Stimulated activated CD4-positive, alpha-beta T cell treated with anti-CD3 and anti-CD28 coated beads, TNF-alpha, amount 100 ng/mL, for 48 hours (primary cell): ENCODE measurements at regions not wholly inside any gene's neighbourhood (a gene's known extent, or its start where the extent isn't known, plus 50 kb on each side); places are given as distances from the start of the nearest gene placed in this dataset.
"Not testable (repeated sequence)": the region's sequence is repeated elsewhere in the genome, so short reads cannot be mapped to it uniquely, and the experiment has no call there.

ENCODE experiments used
- DNase-seq, 3 donors: peaks; one replicate each; pipeline ENCODE4 v3.0.0-alpha.2; 2020; ENCODE audit warnings: low read depth in 3 of 3

DNA sequence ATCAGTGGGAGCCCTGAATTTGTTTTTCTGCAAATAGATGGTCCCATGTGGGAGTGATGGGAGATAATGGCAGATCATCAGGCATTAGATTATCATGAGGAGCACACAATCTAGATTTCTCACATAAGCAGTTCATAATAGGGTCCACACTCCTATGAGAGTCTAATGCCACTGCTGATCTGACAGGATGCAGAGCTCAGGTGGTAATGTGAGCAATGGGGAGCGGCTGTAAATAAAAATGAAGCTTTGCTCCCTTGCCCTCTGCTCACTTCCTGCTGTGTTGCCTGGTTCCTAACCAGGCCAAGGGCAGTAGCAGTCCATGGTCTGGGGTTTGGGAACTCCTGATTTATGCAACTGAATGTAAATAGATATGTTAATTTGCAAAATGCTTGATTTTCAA lies 538.6 kb downstream of the TRAM1L1 start:
- DNase-seq = no peak

DNA sequence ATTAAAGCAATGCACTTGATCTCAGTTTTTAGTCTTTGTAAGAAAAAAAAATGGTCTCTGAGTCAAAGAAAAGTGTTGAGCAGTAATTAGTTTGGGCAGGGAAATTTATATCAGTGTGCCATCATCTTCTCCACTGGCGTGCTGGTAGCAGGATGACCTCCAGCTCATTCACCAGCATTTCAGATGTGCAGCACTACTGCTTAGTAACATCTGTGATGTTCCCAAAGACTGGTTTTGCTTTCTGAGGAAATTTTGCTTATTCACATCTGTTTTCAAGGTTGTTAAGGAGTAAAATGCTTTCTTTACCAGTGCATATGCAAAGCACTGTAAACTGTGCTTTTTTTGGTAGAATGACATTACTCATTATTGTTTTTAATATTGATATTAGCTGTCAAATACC lies 540.4 kb downstream of the TRAM1L1 start:
- DNase-seq = no peak

DNA sequence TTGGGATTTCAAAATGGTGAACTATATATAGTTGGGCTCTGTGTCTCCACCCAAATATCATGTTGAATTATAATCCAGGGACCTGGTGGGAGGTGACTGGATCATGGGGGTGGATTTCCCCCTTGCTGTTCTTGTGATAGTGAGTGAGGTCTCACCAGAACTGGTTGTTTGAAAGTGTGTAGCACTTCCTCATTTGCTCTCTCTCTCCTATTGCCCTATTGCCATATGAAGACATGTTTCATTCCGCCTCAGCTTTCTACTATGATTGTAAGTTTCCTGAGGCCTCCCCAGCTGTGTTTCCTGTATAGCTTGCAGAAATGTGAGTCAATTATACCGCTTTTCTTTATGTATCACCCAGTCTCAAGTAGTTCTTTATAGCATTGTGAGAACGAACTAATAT lies 545.6 kb downstream of the TRAM1L1 start:
- DNase-seq = no peak

DNA sequence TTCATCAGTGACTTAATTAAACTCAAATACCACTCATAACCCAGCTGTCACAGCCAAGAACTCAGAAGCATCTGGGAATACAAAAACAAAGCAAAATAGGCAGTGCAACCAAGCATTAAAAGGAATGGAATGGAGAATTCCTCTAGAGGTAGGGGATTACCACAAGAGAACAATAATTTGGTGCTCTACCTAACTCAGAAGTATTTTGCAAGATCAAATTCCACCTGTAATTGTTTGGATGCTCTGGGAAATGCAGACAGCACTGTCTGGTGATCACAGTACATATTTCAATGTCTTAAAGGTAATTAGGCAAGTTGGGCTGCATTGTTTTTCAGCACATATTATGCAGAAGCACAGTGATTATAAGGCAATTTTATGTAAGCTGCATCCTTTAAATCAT lies 547.5 kb downstream of the TRAM1L1 start:
- DNase-seq = no peak

DNA sequence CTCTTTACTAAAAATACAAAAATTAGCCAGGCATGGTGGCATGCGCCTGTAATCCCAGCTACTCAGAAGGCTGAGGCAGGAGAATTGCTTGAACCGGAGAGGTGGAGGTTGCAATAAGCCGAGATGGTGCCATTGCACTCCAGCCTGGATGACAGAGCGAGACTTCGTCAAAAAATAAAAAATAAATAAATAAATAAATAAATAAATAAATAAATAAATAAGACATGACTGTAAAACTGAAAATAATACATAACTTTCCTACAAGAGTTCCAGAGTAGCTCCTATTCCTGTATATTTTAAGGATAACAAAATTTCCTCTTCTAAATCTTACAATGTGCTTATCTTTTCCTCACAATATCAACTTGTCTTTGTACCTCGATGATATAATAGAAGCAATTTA lies 549.4 kb downstream of the TRAM1L1 start:
- not testable (repeated sequence) for DNase-seq

DNA sequence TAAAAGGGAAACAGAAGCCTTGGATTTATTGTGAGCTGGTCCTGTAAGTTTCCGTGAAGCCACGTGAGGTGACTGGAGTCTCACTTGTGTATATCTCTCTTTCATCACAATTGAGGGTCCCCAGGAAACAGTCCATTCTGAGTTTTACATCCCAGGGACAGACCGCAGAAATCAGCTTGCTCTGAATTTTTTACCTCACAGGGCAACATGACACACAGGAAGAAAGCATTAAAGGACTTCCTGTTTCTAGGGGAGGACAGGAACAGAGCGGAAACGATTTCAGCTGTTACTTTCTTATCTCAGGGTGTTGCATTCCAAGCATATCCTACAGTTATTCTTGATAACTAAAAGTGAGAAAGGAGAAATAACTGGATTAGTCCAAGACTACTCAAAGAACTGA lies 553.5 kb downstream of the TRAM1L1 start:
- no peak for DNase-seq

DNA sequence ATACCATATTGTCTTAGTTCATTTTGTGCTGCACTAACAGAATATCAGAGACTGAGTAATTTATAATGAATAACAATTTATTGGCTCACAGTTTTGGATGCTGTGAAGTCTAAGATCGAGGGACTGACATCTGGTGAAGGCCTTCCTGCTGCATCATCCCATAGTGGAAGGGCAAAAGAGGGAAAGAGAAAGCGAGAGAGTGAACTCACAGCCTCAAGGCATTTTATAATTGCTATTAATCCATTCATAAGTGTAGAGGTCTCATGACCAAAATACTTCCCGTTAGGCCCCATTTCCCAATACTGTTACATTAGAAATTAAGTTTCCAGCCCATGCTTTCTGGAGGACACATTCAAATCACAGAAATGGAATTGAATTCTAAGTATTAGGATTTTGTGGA lies 554.4 kb downstream of the TRAM1L1 start:
- no peak for DNase-seq

DNA sequence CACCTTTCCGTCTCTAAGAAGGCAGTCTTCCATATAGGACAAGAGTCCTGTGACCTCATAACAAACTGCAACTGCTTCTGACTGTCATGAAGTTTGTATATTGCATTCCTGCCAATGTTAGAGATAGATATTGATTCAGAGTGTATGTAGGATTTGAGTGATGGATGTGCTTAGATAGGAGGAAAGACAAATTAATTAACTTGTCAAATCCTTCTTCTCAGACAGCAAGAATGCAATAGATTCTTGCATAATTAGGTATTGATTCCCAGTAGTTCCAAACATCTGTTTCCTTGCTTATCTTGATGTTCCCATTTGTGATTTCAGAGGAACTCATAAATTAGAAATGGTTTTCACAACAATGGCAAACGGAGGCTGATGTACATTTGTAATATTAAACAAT lies 555.3 kb downstream of the TRAM1L1 start:
- DNase-seq = no peak

DNA sequence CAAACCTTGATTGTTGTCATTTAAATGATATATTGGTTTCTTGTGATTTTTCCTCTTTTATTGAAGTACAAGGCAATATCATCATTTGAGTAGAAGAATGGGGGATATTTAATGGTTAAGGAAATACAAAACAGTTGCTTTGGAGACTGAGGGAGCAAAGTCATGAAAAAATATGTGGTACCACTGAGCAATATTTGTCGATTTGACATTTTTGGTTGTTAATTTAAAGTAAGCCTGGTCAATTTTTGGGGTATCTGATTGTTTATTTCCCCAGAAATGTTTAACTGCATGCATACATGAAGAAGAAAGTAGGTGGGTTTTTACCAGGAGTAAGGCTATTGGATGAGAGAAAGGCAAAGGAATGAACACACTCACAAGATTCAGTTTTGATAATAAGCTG lies 556.2 kb downstream of the TRAM1L1 start:
- no peak for DNase-seq

DNA sequence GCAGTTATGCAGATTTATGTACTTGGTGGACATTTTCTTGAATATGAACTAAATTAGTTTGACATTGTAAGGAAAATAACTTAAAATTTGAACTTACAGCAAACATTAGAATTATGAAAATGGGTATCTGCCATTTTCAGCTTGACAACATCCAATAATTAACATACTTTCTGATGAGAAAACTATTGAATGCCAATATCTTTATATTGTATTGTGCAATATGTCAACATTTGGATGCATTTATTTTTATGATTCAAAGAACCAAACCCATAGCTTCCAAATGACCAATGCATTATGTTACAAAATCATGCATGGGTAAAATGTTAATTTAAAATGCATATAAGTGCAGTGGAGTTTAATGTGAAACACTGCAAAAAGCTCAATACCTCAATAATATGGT lies 562.5 kb downstream of the TRAM1L1 start:
- no peak for DNase-seq

DNA sequence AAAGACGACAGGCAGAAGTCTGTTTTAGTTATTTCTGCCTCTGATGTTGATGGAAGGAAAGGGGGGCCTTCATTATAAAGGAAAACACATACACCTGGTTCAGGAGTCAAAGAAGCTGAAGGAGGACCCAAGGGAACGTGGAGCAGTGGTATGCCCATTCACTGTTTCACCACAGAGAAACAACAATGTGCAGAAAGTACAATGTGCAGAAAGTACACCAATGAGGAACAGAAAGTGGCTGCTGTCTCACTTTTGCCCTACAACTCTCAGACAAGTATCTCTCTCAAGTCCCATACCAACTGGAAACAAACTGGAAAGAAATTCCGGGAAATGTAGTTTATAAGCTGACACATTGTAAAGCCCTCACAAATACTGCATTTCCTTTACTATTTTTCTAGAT lies 564.5 kb downstream of the TRAM1L1 start:
- no peak for DNase-seq

DNA sequence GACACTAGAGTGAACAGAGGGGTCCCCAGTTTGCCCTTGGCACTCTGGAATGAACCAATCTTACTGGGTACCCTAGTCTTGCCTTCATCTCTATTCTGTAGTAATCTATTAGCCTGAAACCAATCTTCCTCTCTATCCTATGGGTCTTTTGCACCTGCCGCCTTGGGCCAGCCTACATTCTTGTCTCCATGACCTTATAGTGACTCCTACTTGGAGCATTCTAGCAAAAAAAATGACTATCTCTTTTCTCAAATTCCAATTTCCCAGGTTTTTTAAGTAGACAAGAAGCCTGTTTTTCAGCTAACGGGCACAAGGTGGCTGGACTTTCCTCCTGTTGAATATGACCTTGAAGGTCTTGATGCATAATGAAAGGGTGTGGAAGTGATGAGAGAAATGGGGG lies 568.7 kb downstream of the TRAM1L1 start:
- no peak for DNase-seq

DNA sequence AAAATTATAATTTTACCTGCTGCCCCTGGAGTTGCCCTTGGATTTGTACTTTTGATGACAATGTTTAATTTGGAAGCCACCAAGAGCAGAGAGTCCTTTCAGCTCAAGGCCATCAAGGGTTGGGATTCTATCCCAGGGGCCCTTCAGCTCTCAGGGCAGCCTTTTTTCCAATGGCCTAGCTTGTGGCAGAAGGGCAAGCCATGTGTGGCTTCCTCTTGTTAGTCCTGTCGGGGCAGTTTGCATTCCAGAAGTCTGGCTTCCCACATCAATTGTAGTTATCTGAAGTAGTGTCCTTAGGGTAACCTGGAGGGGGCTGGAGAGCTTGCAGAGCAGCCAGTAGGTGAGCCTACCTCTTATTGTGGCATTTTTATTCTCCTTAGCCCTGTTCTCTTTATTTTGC lies 569.4 kb downstream of the TRAM1L1 start:
- no peak for DNase-seq

DNA sequence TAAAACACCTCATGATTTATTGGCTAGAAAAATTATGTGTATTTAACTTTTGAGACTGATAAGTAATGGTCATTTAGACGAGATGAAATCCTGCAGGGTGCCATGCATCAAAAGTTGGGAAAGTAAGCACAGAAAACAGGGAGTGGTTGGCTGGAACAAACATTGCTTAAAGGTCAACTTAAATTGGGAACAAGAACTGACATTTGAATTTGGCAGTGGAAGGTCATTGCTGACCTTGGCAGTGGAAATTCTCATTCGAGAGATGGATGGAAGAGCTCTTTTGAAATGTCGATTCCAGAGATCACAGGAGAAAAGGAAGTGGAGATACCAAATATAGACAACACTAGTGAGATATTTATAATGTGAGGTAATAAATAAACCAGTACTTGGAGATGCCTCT lies 572.8 kb downstream of the TRAM1L1 start:
- DNase-seq = no peak

DNA sequence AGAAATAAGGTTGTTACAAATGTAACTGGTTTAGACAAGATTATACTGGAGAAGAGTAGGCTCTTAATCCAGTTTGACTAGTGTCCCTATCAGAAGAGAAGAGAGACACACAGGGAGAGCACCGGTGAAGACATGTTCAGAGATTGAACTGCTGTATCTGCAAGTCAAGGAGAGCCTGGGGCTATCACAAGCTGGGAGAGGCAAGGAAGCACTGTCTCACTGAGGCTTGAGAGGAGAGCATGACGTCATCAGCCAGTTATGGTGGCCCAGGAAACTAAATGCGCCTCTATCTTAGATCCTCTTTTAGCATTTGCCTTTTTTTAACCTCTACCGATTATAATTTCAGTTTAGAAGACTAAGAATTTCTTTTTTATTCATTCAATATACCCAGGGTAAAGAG lies 583.4 kb downstream of the TRAM1L1 start:
- no peak for DNase-seq

DNA sequence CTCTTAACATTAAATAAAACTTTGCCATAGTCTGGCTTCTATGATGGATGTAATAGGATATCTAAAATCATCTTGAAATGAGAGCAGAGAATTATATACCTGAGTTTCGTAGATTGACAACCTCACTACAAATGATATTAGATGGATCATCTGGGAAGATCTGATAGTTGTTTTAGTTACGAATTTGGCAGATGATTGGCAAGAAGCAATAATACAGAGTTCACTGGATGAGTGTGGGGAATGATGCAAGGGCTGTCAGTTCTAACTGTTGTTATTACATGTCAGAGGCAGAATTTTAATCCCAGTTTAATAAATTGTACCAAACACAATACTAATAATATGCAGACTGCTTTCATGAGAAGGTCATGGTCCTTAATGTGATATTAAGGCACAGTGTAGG lies 585.2 kb downstream of the TRAM1L1 start:
- no peak for DNase-seq

DNA sequence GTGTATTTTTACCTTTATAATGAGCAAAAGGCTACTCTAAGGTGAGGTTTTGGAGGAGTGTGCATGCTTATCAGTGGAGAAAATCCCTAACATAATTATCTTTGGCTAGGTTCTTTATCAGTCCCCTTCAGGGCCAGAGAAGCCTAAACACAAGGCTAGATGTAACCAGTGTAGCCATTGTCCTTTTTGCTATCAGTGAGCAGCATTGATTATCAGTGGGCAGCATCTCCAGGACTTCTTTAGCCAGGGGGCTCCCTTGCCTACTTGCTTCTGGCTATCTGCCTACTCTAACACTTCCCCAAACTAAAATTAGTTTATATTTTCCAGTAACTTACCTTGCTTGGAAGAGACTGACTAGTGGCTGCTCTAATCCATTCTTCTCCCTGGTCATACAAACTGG lies 595.6 kb downstream of the TRAM1L1 start:
- DNase-seq = no peak

DNA sequence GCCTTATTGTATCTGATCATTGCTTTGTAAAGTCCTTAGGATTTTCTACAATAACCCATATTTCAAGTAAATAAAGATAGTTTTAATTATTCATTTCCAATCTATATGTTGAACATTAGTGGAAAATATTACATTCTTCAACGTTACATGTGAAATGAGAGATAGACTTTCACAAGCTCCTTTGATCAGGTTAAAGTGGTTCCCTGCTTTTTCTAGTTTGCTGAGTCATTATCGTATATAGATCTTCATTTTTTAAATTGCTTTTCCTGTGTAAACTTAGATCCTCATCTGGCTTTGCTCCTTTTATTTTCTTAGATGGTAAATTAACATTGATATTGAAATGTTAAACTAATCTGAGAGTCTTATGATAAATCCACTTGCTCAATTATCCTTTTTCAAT lies 599.0 kb downstream of the TRAM1L1 start:
- no peak for DNase-seq

DNA sequence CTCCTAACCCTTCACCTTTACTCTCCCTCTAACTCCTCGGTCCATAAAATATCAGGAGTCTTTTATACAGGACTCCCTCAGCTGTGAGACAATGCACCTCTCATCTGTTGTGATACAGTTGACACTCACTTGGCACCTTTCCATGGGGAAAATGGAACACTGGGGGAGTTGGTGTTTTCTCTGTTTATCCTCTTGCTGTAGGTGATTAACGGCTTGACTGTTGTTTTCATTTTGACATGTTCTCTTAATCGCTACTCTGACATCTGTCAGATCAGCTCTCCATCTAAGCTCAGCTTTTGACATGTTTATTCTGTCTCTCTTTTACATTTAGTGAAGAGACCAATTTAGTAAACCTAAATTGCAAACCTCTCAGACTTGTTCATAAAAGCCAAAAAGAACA lies 604.8 kb downstream of the TRAM1L1 start:
- DNase-seq = no peak

DNA sequence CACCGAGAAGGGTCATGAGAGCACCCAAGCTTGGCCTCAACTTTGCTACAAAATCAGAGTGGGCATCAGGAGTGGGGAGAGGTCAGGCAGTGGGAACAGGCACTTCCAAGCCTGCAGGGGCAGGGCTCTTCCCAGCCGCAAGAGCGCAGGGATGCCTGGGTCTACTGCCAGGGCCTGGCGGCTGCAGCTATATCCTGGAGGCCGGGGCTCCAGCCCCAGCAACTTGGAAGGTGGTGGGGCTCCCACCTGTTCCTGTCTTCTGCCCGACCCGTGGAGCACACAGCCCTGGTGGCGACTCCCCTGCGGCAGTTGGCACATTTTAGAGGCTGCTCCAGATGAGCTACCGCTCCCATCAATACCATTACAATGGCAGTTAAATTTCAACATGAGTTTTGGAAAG lies 607.0 kb downstream of the TRAM1L1 start:
- DNase-seq = no peak

DNA sequence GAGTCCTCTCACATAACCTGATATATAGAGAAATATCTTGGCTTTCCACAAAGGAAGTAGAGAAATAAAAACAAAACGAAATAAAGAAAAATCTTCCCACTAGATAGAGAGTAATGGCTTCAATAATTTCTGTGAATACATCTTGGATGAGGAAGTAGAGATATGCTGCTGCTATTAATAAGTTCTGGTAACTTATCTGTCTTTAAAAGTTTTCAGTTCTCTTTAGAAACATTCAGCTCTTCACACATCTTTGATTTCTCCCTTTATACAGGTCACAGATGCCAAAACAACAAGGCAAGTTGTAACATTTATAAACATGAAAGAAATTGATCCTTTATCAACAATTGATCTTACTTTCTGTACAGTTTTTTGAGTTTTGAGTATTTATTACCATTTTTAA lies 615.8 kb downstream of the TRAM1L1 start:
- no peak for DNase-seq

DNA sequence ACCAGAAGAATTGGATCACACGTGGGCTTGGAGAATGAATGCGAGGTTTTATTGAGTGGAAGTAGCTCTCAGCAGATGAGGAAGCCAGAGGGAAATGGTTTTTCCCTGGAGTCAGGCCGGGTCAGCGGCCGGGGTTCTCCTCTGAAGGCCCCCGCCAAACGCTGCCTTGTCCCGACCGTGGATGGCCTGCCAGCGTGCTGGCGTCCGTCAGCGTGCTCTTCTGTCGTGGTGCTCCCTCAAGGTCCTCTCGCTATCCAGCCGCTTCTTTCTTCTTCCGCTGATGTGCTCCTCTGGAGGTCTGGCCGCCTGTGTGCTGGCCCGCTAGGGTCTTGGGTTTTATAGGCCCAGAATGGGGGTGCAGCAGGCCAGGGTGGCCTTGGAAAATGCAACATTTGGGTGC lies 632.2 kb downstream of the TRAM1L1 start:
- no peak for DNase-seq

DNA sequence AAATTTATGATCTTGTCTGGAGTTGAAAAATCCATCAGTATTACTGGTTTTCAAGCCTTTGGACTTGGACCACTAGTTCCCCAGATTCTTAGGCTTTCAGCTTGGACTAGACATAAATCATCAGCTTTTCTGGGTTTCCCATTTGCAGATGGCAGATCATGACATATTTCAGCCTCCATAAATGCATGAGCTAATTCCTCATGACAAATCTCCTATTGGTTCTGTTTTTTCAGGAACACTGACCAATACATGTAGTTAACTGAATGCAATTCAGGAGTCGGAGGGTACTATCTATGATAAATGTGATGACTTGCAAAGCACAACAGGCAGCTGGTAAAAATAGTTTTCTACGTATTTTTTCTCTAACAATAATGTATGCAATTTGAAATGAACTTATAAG lies 635.6 kb downstream of the TRAM1L1 start:
- no peak for DNase-seq

DNA sequence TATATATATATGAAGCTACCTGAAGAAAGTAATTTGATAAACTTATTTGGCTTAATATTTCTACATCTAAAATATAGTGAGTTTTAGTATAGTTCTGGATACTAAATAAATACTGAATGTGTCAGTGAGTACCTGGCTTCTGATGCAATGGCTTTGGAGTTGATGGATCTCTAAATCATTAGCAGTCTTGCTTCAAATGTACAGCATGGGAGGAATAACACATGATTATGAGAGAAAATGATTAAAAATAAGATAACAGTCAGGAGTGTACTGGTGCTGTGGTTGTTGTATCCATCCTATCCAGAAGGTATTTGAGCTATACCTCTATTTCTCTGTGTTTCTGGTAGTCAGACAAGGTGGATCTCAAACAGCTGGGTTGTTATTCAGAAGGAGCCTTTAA lies 641.3 kb downstream of the TRAM1L1 start:
- no peak for DNase-seq
